Colonic mucosa (tissue), 4 donors: ENCODE measurements at regions not wholly inside any gene's neighbourhood (a gene's known extent, or its start where the extent isn't known, plus 50 kb on each side); places are given as distances from the start of the nearest gene placed in this dataset.

Experiments used
- DNase-seq: peaks from one replicate; pipeline ENCODE4 v3.0.0-alpha.2; 2020
- H3K27ac ChIP-seq: fragments of 200-600 bp; one replicate; pipeline ENCODE4 v1.8.0; 2021
- H3K27me3 ChIP-seq: fragments of 200-600 bp; one replicate; pipeline ENCODE4 v1.8.0; 2021
- H3K36me3 ChIP-seq: fragments of 200-600 bp; one replicate; pipeline ENCODE4 v1.8.0; 2021
- H3K4me1 ChIP-seq: fragments of 200-600 bp; one replicate; pipeline ENCODE4 v1.8.0; 2021; ENCODE audit warnings: mild to moderate bottlenecking
- H3K4me3 ChIP-seq: fragments of 200-600 bp; one replicate; pipeline ENCODE4 v1.8.0; 2021
- H3K9ac ChIP-seq, 2 donors: one replicate each; pipeline ENCODE4 v1.7.0; 2013; ENCODE audit warnings: control low read depth in 2 of 2, low read depth in 2 of 2, low read length in 2 of 2
- H3K9me3 ChIP-seq: fragments of 200-600 bp; one replicate; pipeline ENCODE4 v1.8.0; 2021
- CTCF ChIP-seq: fragments of 200-600 bp; IDR thresholded peaks from one replicate; pipeline ENCODE4 v1.8.0; 2022; ENCODE audit warnings: antibody characterized with exemption, mild to moderate bottlenecking
- intact Hi-C: fragments of 100-400 bp; cut with DNase I; formaldehyde crosslinking; loops from one replicate; pipeline ENCODE4 v1.14.1; 2022
- donor health status: healthy.
- donor health status: DM: no; HTN: no; CAD: no.
- donor health status: DM: no; HTN: no; CAD: no.

- Histone ChIP-seq H3K4me1 (no peaks in the 10 kb centered on the region), H3K9me3 (no peaks in the 10 kb centered on the region), H3K27ac (no peak overlapping the region), H3K9ac (no peak overlapping the region), H3K27me3 (no peaks in the 10 kb centered on the region), H3K4me3 (no peak overlapping the region), H3K36me3 (no peaks in the 10 kb centered on the region)
- TF ChIP-seq CTCF: no peak
- no peak for DNase-seq
- intact Hi-C loops: no loop called here
These were observed 295.9 kb downstream of the GATA3 start for GRCh38 chr10:8350250-8350967.

DNA sequence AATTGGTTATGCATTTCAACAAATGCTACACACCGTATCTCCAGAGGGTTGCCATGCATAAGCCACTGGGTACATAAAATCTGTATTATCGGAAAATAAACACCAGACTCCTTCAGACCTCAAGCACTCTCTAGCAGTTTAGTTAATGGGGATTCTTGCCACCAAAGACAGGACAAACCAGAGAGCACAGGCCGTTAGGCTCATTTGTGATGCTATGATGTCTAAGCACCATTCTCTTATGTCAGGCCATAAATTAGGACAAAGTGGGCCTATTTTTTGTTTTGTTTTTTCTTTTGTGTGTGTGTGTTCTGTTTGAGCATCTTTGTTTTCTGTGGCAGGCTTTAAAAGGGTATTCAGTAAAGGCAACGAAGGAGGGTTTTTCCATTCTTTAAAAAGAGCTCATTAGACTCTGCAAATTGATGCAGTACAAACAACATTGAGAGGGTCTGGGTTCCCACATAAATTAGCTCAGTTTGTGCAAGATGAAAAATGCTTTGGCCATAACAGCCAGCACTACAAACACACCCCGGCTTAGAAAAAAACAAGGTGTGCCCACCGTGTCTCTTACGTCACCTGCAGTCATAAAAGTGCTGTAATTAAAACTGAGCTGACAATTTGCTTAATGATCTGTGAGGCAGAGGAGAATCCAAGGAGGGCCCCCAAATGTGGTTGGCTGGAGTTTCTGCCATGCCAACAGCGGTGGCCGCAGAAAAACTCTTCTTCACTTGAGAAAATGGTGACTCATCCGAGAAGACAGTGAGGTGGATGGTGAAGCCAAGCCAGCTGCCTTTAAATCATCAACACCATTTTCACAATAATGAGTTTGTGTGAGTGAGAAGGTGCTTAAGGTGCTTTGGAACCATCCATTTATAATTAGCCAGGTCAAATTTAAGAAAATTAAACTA lies 297.9 kb downstream of the GATA3 start:
- Histone ChIP-seq H3K27ac (no peak overlapping the region), H3K4me3 (no peak overlapping the region), H3K36me3 (no peaks in the 10 kb centered on the region), H3K9ac (no peak overlapping the region), H3K4me1 (no peaks in the 10 kb centered on the region), H3K27me3 (no peaks in the 10 kb centered on the region), H3K9me3 (no peaks in the 10 kb centered on the region)
- TF ChIP-seq CTCF: no peak
- DNase-seq: no peak
- intact Hi-C loops: no loop called here

GRCh38 chr10:8356283-8356682 lies 301.8 kb downstream of the GATA3 start:
- TF ChIP-seq CTCF: no peak
- no peak for DNase-seq
- intact Hi-C loops: no loop called here
- H3K27me3 ChIP-seq: no peaks in the 10 kb centered on the region
- H3K27ac ChIP-seq: no peak overlapping the region
- no peaks in the 10 kb centered on the region for H3K36me3 ChIP-seq
- H3K4me3 ChIP-seq: no peak overlapping the region
- H3K9ac ChIP-seq: no peak overlapping the region
- no peaks in the 10 kb centered on the region for H3K4me1 ChIP-seq
- H3K9me3 ChIP-seq: no peaks in the 10 kb centered on the region

DNA sequence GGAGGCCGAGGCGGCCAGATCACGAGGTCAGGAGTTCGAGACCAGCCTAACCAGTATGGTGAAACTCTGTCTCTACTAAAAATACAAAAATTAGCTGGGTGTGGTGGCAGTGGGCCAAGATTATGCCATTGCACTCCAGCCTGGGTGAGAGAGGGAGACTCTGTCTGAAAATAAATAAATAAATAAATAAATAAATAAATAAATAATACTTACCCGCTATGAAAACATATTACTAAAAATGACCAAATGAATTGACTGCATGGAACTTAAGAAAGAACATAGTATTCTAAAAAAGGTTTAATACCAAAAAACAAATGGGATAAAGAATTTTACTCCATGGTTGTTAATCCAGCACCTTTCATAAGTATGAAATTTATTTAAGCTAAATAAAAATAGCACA lies 305.0 kb downstream of the GATA3 start:
- H3K9ac ChIP-seq: no peak overlapping the region
- TF ChIP-seq CTCF: no peak
- no peaks in the 10 kb centered on the region for H3K36me3 ChIP-seq
- no peak for DNase-seq
- no peaks in the 10 kb centered on the region for H3K27me3 ChIP-seq
- H3K27ac ChIP-seq: no peak overlapping the region
- no peak overlapping the region for H3K4me3 ChIP-seq
- no peaks in the 10 kb centered on the region for H3K9me3 ChIP-seq
- no peaks in the 10 kb centered on the region for H3K4me1 ChIP-seq
- intact Hi-C loops: no loop called here

DNA sequence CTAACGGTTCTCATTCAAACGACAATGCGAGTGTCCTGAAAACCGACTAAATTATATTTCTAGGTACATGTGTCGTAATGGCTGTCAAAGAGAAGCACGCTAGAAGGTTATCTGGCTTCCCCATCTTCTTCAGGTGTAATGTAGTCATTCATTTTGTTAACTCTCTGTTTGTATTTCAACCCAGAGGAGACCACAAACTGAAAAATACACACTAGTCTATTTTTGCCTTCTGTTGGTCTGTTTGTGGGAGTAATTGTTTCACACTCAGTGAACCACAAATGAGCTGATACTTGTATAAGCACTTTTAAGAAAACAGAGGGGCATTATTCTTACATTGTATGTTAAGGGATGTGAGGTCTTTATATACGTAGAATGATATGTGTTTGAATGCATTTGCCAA lies 305.9 kb downstream of the GATA3 start:
- H3K36me3 ChIP-seq: no peaks in the 10 kb centered on the region
- H3K27ac ChIP-seq: no peak overlapping the region
- DNase-seq: no peak
- no peak for TF ChIP-seq CTCF
- no peaks in the 10 kb centered on the region for H3K27me3 ChIP-seq
- no peak overlapping the region for H3K9ac ChIP-seq
- intact Hi-C loops: no loop called here
- no peaks in the 10 kb centered on the region for H3K9me3 ChIP-seq
- no peak overlapping the region for H3K4me3 ChIP-seq
- no peaks in the 10 kb centered on the region for H3K4me1 ChIP-seq
